RPMI7951 (cell line): ENCODE measurements at regions not wholly inside any gene's neighbourhood (a gene's known extent, or its start where the extent isn't known, plus 50 kb on each side); places are given as distances from the start of the nearest gene placed in this dataset.

ENCODE experiments used
- DNase-seq: peaks from one replicate; pipeline ENCODE4 v3.0.0-alpha.2; 2012; ENCODE audit warnings: low read depth

- no peak for DNase-seq
Measured at GRCh38 chr1:90494748-90495282, 222.3 kb downstream of the BARHL2 start.

- peak; percentile 19 for DNase-seq
Measured at GRCh38 chr1:90488451-90488850, 228.7 kb downstream of the BARHL2 start.

- DNase-seq: no peak
Measured at GRCh38 chr1:90486996-90487395, 230.1 kb downstream of the BARHL2 start.

- no peak for DNase-seq
Measured at GRCh38 chr1:90486134-90486824, 230.8 kb downstream of the BARHL2 start.

GRCh38 chr1:90480271-90480835, 236.7 kb downstream of the BARHL2 start:
- no peak for DNase-seq

- DNase-seq: no peak
Measured at GRCh38 chr1:90476994-90477393, 240.1 kb downstream of the BARHL2 start.

GRCh38 chr1:90476411-90476810, 240.7 kb downstream of the BARHL2 start:
- DNase-seq: no peak

- DNase-seq: peak; percentile 2
Measured at GRCh38 chr1:90475631-90476030, 241.5 kb downstream of the BARHL2 start.

- no peak for DNase-seq
Measured at GRCh38 chr1:90474731-90475130, 242.4 kb downstream of the BARHL2 start.

- DNase-seq: no peak
Measured at GRCh38 chr1:90474158-90474557, 242.9 kb downstream of the BARHL2 start.

GRCh38 chr1:90472775-90473174, 244.3 kb downstream of the BARHL2 start:
- DNase-seq: no peak

GRCh38 chr1:90459570-90459969, 257.5 kb downstream of the BARHL2 start:
- DNase-seq: no peak

GRCh38 chr1:90457985-90458384, 259.1 kb downstream of the BARHL2 start:
- DNase-seq: no peak

- DNase-seq: no peak
Measured at GRCh38 chr1:90452491-90452890, 264.6 kb downstream of the BARHL2 start.

- DNase-seq: peak; percentile 8
Measured at GRCh38 chr1:90443354-90443753, 273.7 kb downstream of the BARHL2 start.

GRCh38 chr1:90435351-90435750, 281.8 kb downstream of the BARHL2 start:
- DNase-seq: no peak

GRCh38 chr1:90434460-90434859, 282.6 kb downstream of the BARHL2 start:
- no peak for DNase-seq

GRCh38 chr1:90417126-90417525, 300.0 kb downstream of the BARHL2 start:
- DNase-seq: peak; percentile 37

- no peak for DNase-seq
Measured at GRCh38 chr1:90414201-90414600, 302.9 kb downstream of the BARHL2 start.

GRCh38 chr1:90413519-90413918, 303.6 kb downstream of the BARHL2 start:
- DNase-seq: no peak

- no peak for DNase-seq
Measured at GRCh38 chr1:90412563-90412962, 304.5 kb downstream of the BARHL2 start.

- DNase-seq: no peak
Measured at GRCh38 chr1:90411185-90411584, 305.9 kb downstream of the BARHL2 start.

GRCh38 chr1:90407737-90408136, 309.4 kb downstream of the BARHL2 start:
- DNase-seq: no peak

GRCh38 chr1:90405726-90406125, 311.4 kb downstream of the BARHL2 start:
- no peak for DNase-seq
